EH (cell line): ENCODE measurements at regions not wholly inside any gene's neighbourhood (a gene's known extent, or its start where the extent isn't known, plus 50 kb on each side); places are given as distances from the start of the nearest gene placed in this dataset.

Source experiments
- DNase-seq: peaks from one replicate; pipeline ENCODE4 v3.0.0-alpha.2; 2015; ENCODE audit warnings: low read depth

GRCh38 chr12:88634008-88634407 is 53.7 kb upstream of the KITLG start:
- peak; percentile 21 for DNase-seq

- peak; percentile 14 for DNase-seq
These were observed 53.0 kb upstream of the KITLG start for GRCh38 chr12:88633312-88633711.

GRCh38 chr12:88630561-88630960 is 50.3 kb upstream of the KITLG start:
- DNase-seq = no peak
